Neural progenitor cell (in vitro differentiated cells): ENCODE measurements at regions not wholly inside any gene's neighbourhood (a gene's known extent, or its start where the extent isn't known, plus 50 kb on each side); places are given as distances from the start of the nearest gene placed in this dataset.

ENCODE experiments used
- EZH2 ChIP-seq: fragments of 200-600 bp; sonication (generic); IDR thresholded peaks from 2 replicates; pipeline ENCODE4 v1.6.1; 2017; ENCODE audit warnings: antibody characterized with exemption, mild to moderate bottlenecking, moderate library complexity
- EZH2phosphoT487 ChIP-seq: fragments of 200-600 bp; sonication (generic); IDR thresholded peaks from 2 replicates; pipeline ENCODE4 v1.6.1; 2017; ENCODE audit warnings: antibody characterized with exemption
- TF ChIP-seq, protein P1 (sequence below): fragments of 200-600 bp; sonication (generic); IDR thresholded peaks from 2 replicates; pipeline ENCODE4 v1.5.1; 2017; ENCODE audit warnings: antibody characterized with exemption, mild to moderate bottlenecking

- no peak for TF ChIP-seq EZH2phosphoT487
- TF ChIP-seq, protein P1, sequence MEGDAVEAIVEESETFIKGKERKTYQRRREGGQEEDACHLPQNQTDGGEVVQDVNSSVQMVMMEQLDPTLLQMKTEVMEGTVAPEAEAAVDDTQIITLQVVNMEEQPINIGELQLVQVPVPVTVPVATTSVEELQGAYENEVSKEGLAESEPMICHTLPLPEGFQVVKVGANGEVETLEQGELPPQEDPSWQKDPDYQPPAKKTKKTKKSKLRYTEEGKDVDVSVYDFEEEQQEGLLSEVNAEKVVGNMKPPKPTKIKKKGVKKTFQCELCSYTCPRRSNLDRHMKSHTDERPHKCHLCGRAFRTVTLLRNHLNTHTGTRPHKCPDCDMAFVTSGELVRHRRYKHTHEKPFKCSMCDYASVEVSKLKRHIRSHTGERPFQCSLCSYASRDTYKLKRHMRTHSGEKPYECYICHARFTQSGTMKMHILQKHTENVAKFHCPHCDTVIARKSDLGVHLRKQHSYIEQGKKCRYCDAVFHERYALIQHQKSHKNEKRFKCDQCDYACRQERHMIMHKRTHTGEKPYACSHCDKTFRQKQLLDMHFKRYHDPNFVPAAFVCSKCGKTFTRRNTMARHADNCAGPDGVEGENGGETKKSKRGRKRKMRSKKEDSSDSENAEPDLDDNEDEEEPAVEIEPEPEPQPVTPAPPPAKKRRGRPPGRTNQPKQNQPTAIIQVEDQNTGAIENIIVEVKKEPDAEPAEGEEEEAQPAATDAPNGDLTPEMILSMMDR: no peak
- no peak for TF ChIP-seq EZH2
Measured at GRCh38 chr4:12548678-12549077, 935.5 kb downstream of the RAB28 start.
